ENCODE measurements at regions not wholly inside any gene's neighbourhood (a gene's known extent, or its start where the extent isn't known, plus 50 kb on each side); places are given as distances from the start of the nearest gene placed in this dataset.

DNA sequence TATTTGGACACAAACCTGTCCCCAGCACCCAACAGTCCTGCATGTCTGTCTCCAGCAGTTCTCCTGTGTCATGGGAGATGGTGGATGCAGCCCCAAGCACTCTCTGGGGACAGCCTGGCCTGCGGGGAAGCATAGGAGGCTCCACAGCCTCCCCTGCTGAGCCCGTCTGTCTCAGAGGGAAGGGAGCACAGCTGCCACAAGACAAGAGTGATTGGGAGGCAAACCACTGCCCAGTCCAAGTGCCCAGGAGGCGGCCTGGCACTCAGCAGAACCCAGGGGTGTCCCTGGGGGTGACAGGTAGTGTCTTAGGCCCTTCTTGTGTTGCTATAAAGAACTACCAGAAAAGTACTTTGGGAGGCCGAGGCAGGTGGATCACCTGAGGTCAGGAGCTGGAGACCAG is 211.2 kb upstream of the MYT1L start:
- TF ChIP-seq CTCF (IDR thresholded peaks at IDR 0.05; ENCODE audit: partially characterized antibody, unreplicated experiment) = no peak
- Mint-ChIP-seq H3K36me3 (ENCODE audit: unreplicated experiment) (no peaks in the 10 kb centered on the region), H3K27me3 (ENCODE audit: unreplicated experiment) (no peaks in the 10 kb centered on the region), H3K9me3 (ENCODE audit: unreplicated experiment) (peaks cover 1% of the 10 kb centered on the region), H3K27ac (ENCODE audit: unreplicated experiment) (no peak overlapping the region), H3K4me1 (ENCODE audit: low read depth, unreplicated experiment) (peaks cover 4% of the 10 kb centered on the region), H3K4me3 (ENCODE audit: unreplicated experiment) (no peak overlapping the region)
- DNase-seq = no peak

- no peak for TF ChIP-seq CTCF (IDR thresholded peaks at IDR 0.05; ENCODE audit: partially characterized antibody, unreplicated experiment)
- peaks cover 3% of the 10 kb centered on the region for H3K27me3 Mint-ChIP-seq (ENCODE audit: unreplicated experiment)
- DNase-seq = no peak
- no peak overlapping the region for H3K4me3 Mint-ChIP-seq (ENCODE audit: unreplicated experiment)
- no peak overlapping the region for H3K27ac Mint-ChIP-seq (ENCODE audit: unreplicated experiment)
- H3K36me3 Mint-ChIP-seq (ENCODE audit: unreplicated experiment) = peaks cover 3% of the 10 kb centered on the region
- peaks cover 9% of the 10 kb centered on the region for H3K4me1 Mint-ChIP-seq (ENCODE audit: low read depth, unreplicated experiment)
- peaks cover 1% of the 10 kb centered on the region for H3K9me3 Mint-ChIP-seq (ENCODE audit: unreplicated experiment)
Observed at GRCh38 chr2:2540406-2540805, 209.3 kb upstream of the MYT1L start.

- DNase-seq = no peak
Observed at GRCh38 chr2:2536416-2537056, 205.5 kb upstream of the MYT1L start.

DNA sequence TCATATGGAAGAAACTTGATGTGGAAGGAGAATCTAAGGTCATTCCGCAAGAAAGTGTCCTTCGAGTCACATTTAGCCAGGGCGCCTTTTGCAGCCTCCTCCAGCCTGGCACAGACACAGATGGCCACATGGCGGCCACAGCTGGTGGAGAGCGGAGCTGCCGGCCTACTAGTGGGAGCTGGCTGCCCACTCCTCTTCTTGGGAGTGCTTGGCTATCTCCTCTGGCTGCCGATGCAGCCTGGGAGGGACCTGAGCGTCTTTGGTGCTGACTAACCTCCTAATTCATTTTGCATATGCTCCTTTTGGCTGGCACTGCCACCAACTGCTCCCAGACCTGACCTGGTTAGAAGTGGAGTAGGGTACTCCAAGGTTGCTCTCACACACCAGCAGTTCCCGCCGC is 199.3 kb upstream of the MYT1L start:
- Mint-ChIP-seq H3K36me3 (ENCODE audit: unreplicated experiment) (peaks cover 5% of the 10 kb centered on the region), H3K27ac (ENCODE audit: unreplicated experiment) (no peak overlapping the region), H3K4me1 (ENCODE audit: low read depth, unreplicated experiment) (no peaks in the 10 kb centered on the region), H3K4me3 (ENCODE audit: unreplicated experiment) (no peak overlapping the region), H3K9me3 (ENCODE audit: unreplicated experiment) (peaks cover 3% of the 10 kb centered on the region), H3K27me3 (ENCODE audit: unreplicated experiment) (peaks cover 3% of the 10 kb centered on the region)
- no peak for TF ChIP-seq CTCF (IDR thresholded peaks at IDR 0.05; ENCODE audit: partially characterized antibody, unreplicated experiment)
- no peak for DNase-seq

More at GRCh38 chr2:2536416-2537056, 205.5 kb upstream of the MYT1L start:
- Mint-ChIP-seq H3K4me1 (ENCODE audit: low read depth, unreplicated experiment) (peaks cover 9% of the 10 kb centered on the region), H3K36me3 (ENCODE audit: unreplicated experiment) (peaks cover 4% of the 10 kb centered on the region), H3K27ac (ENCODE audit: unreplicated experiment) (no peak overlapping the region), H3K4me3 (ENCODE audit: unreplicated experiment) (no peak overlapping the region), H3K9me3 (ENCODE audit: unreplicated experiment) (peaks cover 1% of the 10 kb centered on the region), H3K27me3 (ENCODE audit: unreplicated experiment) (peaks cover 3% of the 10 kb centered on the region)
- TF ChIP-seq CTCF (IDR thresholded peaks at IDR 0.05; ENCODE audit: partially characterized antibody, unreplicated experiment) = no peak

GRCh38 chr2:2528846-2529245 is 197.8 kb upstream of the MYT1L start:
- DNase-seq = no peak
- Mint-ChIP-seq H3K4me3 (ENCODE audit: unreplicated experiment) (no peak overlapping the region), H3K27ac (ENCODE audit: unreplicated experiment) (no peak overlapping the region), H3K36me3 (ENCODE audit: unreplicated experiment) (peaks cover 5% of the 10 kb centered on the region), H3K4me1 (ENCODE audit: low read depth, unreplicated experiment) (no peaks in the 10 kb centered on the region), H3K27me3 (ENCODE audit: unreplicated experiment) (peaks cover 3% of the 10 kb centered on the region), H3K9me3 (ENCODE audit: unreplicated experiment) (peaks cover 3% of the 10 kb centered on the region)
- TF ChIP-seq CTCF (IDR thresholded peaks at IDR 0.05; ENCODE audit: partially characterized antibody, unreplicated experiment) = no peak

Data from glutamatergic neuron (in vitro differentiated cells).